MCF 10A (cell line): ENCODE measurements at regions not wholly inside any gene's neighbourhood (a gene's known extent, or its start where the extent isn't known, plus 50 kb on each side); places are given as distances from the start of the nearest gene placed in this dataset.
A peak's percentile ranks its signal among the peaks of the same experiment; 100 is the strongest.

Experiments
- BruUV-seq: library from RNA; stranded (reverse); fragments of 400-500 nt; replicated peaks from 2 replicates; lab custom pipeline; 2021; lab: Mats Ljungman, UMichigan
- CTCF ChIA-PET: fragments of 300-600 bp; sonication (Branson Sonifier 250); formaldehyde crosslinking; extraction: SDS; loops from one replicate; lab custom pipeline; 2021; ENCODE audit warnings: antibody characterized with exemption, inconsistent platforms; lab: Yijun Ruan, JAX
- POLR2A ChIA-PET: fragments of 300-600, 350-650 bp; sonication (Branson Sonifier 250); formaldehyde crosslinking; extraction: SDS; loops from one replicate; lab custom pipeline; 2020; ENCODE audit warnings: antibody characterized with exemption, inconsistent platforms; lab: Yijun Ruan, JAX
- DNase-seq: peaks from one replicate; pipeline ENCODE4 v3.0.0-alpha.2; 2018; ENCODE audit not compliant: unreplicated experiment
- H3K27ac Mint-ChIP-seq: one replicate; pipeline ENCODE4 v1.8.0; 2022; ENCODE audit warnings: mild to moderate bottlenecking, low read depth, mixed read lengths; ENCODE audit not compliant: unreplicated experiment
- H3K27me3 Mint-ChIP-seq: one replicate; pipeline ENCODE4 v1.8.0; 2022; ENCODE audit warnings: mixed read lengths; ENCODE audit not compliant: insufficient read depth, unreplicated experiment
- H3K36me3 Mint-ChIP-seq: one replicate; pipeline ENCODE4 v1.8.0; 2022; ENCODE audit warnings: mild to moderate bottlenecking, moderate library complexity, mixed read lengths; ENCODE audit not compliant: insufficient read depth, unreplicated experiment
- H3K4me1 Mint-ChIP-seq: one replicate; pipeline ENCODE4 v1.8.0; 2022; ENCODE audit warnings: mixed read lengths; ENCODE audit not compliant: insufficient read depth, unreplicated experiment
- H3K4me3 Mint-ChIP-seq: one replicate; pipeline ENCODE4 v1.8.0; 2022; ENCODE audit warnings: mild to moderate bottlenecking, moderate library complexity, mixed read lengths; ENCODE audit not compliant: unreplicated experiment
- H3K9me3 Mint-ChIP-seq: one replicate; pipeline ENCODE4 v1.8.0; 2022; ENCODE audit warnings: mixed read lengths; ENCODE audit not compliant: unreplicated experiment
- CTCF ChIP-seq: fragments of 200-600 bp; IDR thresholded peaks from one replicate; pipeline ENCODE4 v1.8.0; 2022; ENCODE audit warnings: antibody characterized with exemption, mild to moderate bottlenecking; ENCODE audit not compliant: unreplicated experiment
- intact Hi-C: fragments of 100-400 bp; cut with micrococcal nuclease; formaldehyde crosslinking; loops from 2 replicates; pipeline ENCODE4 v1.14.1; 2022

GRCh38 chr3:66113542-66113941 lies 74.8 kb upstream of the MAGI1 start:
- intact Hi-C loops: no loop called here
- H3K36me3 Mint-ChIP-seq: no peaks in the 10 kb centered on the region
- CTCF ChIA-PET: interaction anchor here (0.6 to 2.4 kb wide), 3 partner anchors 18 to 127 kb away, joined by 3 to 12 read pairs (median 3); no protein-coding TSS in a partner anchor

DNA sequence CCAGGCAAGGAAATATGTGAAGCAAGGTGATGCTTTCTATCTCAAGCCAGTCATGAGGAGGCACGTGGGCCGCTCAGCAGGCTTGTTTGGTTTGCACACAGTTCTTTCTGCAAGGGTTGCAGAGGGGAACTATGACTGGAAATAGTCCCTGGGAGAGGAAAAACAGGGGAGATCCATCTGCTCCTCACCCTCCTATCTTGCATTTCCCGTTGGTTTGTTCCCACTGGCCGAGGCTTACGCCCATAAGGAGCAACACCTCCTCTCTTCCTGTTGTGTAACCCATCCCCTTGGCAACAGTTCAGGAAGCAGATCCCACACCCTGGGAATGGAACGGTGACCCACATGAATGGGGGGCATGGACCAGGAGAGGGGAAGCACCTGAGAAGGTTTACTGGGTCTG lies 72.1 kb upstream of the MAGI1 start:
- no peaks in the 10 kb centered on the region for H3K27me3 Mint-ChIP-seq
- H3K4me1 Mint-ChIP-seq: peaks cover 27% of the 10 kb centered on the region
- H3K36me3 Mint-ChIP-seq: no peaks in the 10 kb centered on the region
- intact Hi-C loops: no loop called here
- peak; percentile 71 for DNase-seq
- no peak for TF ChIP-seq CTCF
- no peaks in the 10 kb centered on the region for H3K9me3 Mint-ChIP-seq
- no peak overlapping the region for H3K4me3 Mint-ChIP-seq
- BruUV-seq: no TSS peak
- no peak overlapping the region for H3K27ac Mint-ChIP-seq
- ChIA-PET POLR2A (no interaction called here), CTCF (no interaction called here)

More at GRCh38 chr3:66113542-66113941, 74.8 kb upstream of the MAGI1 start:
- no peak overlapping the region for H3K27ac Mint-ChIP-seq
- H3K9me3 Mint-ChIP-seq: no peaks in the 10 kb centered on the region
- H3K27me3 Mint-ChIP-seq: no peaks in the 10 kb centered on the region
- POLR2A ChIA-PET: interaction anchor here (0.7 kb wide), 1 partner anchor 119 kb away, joined by 4 read pairs; no protein-coding TSS in a partner anchor
- H3K4me3 Mint-ChIP-seq: no peak overlapping the region
- no peak for DNase-seq
- no peak for TF ChIP-seq CTCF
- H3K4me1 Mint-ChIP-seq: peaks cover 29% of the 10 kb centered on the region
- BruUV-seq: no TSS peak

- POLR2A ChIA-PET: interaction anchor here (1.3 kb wide), 1 partner anchor 17 kb away, joined by 3 read pairs; no protein-coding TSS in a partner anchor
- BruUV-seq: no TSS peak
- Mint-ChIP-seq H3K4me1 (peaks cover 19% of the 10 kb centered on the region), H3K4me3 (no peak overlapping the region), H3K9me3 (no peaks in the 10 kb centered on the region), H3K36me3 (no peaks in the 10 kb centered on the region), H3K27me3 (no peaks in the 10 kb centered on the region), H3K27ac (no peak overlapping the region)
- intact Hi-C loops: no loop called here
- no peak for TF ChIP-seq CTCF
- CTCF ChIA-PET: no interaction called here
- peak; percentile 18 for DNase-seq
Measured at GRCh38 chr3:66107855-66108254, 69.1 kb upstream of the MAGI1 start.

DNA sequence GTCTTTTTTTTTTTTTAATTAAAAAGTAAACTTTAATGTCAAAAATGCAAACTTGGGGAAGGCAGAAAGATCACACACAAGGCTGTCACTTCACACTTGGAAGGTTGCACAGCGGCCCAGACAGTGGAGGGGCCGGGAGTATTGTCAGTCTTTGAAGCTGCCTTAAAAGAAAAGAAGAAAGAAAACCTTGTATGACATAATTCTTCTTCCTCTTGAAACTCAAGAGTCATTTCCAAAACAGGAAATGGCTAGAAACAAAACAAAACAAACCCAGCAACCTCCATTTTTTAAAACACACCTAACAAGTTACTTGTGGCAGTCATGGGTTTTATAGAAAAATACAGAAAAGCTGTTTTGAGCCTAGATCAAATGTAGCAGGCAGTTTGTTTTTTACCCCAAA lies 68.1 kb upstream of the MAGI1 start:
- no peak for TF ChIP-seq CTCF
- DNase-seq: no peak
- Mint-ChIP-seq H3K27ac (no peak overlapping the region), H3K27me3 (no peaks in the 10 kb centered on the region), H3K4me1 (peaks cover 19% of the 10 kb centered on the region), H3K4me3 (no peak overlapping the region), H3K9me3 (no peaks in the 10 kb centered on the region), H3K36me3 (no peaks in the 10 kb centered on the region)
- intact Hi-C loops: no loop called here
- ChIA-PET CTCF (interaction anchor here (0.6 to 1.1 kb wide), 3 partner anchors 30 to 1622 kb away, joined by 3 read pairs; no protein-coding TSS in a partner anchor), POLR2A (interaction anchor here (1.3 kb wide), 1 partner anchor 18 kb away, joined by 3 read pairs; no protein-coding TSS in a partner anchor)
- BruUV-seq: no TSS peak
